DND-41 (cell line): ENCODE measurements at regions not wholly inside any gene's neighbourhood (a gene's known extent, or its start where the extent isn't known, plus 50 kb on each side); places are given as distances from the start of the nearest gene placed in this dataset.

Experiments used
- CTCF ChIP-seq: IDR thresholded peaks from 2 replicates; pipeline ENCODE4 v1.5.1; 2012; ENCODE audit warnings: borderline replicate concordance, low read length, moderate library complexity, mild to moderate bottlenecking; ENCODE audit not compliant: poor library complexity, severe bottlenecking; ENCODE audit errors: extremely low read depth
- EZH2 ChIP-seq: IDR thresholded peaks from 3 replicates; pipeline ENCODE4 v1.6.1; 2012; ENCODE audit warnings: borderline replicate concordance, low read depth, mild to moderate bottlenecking, moderate library complexity, low read length, inconsistent platforms; ENCODE audit not compliant: severe bottlenecking

- no peak for TF ChIP-seq CTCF
- TF ChIP-seq EZH2 = no peak
Measured at GRCh38 chr11:134481933-134482527, 70.0 kb upstream of the B3GAT1 start.
